SH-SY5Y (cell line): ENCODE measurements at regions not wholly inside any gene's neighbourhood (a gene's known extent, or its start where the extent isn't known, plus 50 kb on each side); places are given as distances from the start of the nearest gene placed in this dataset.

Experiments
- GATA2 ChIP-seq: IDR thresholded peaks from 2 replicates; pipeline ENCODE4 v1.6.1; 2011; ENCODE audit warnings: mild to moderate bottlenecking, low read depth, low read length
- GATA3 ChIP-seq: IDR thresholded peaks from 2 replicates; pipeline ENCODE4 v1.6.1; 2011; ENCODE audit warnings: low read depth, mild to moderate bottlenecking, low read length, moderate library complexity

DNA sequence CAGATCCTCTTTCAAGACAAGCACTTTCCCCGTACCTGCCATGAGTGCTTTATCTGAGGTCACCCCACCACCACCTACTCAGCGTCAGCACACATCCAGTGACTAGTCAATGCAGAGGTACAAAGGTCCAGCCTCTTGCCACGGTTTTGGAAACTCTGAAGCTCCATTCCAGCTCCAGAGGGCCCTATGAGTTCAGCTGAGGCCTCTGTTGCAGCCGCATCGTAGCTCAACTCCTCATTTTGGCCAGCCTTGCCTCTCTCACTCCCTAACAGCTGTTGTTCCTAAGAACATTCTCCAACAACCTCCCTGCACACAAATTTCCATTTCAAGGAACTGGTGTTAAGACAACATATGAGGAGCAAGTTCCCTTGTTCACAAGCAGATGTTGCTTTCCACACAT, 405.1 kb upstream of the PROK2 start:
- TF ChIP-seq GATA2: no peak
- TF ChIP-seq GATA3: no peak
